Endodermal cell (in vitro differentiated cells): ENCODE measurements at regions not wholly inside any gene's neighbourhood (a gene's known extent, or its start where the extent isn't known, plus 50 kb on each side); places are given as distances from the start of the nearest gene placed in this dataset.

Experiments
- DNase-seq: peaks from one replicate; pipeline ENCODE4 v3.0.0-alpha.2; 2017
- H3K27ac ChIP-seq: 2 replicates; pipeline ENCODE4 v1.5.1; 2013; ENCODE audit warnings: mild to moderate bottlenecking, low read depth, low read length, moderate library complexity
- H3K27me3 ChIP-seq: 2 replicates; pipeline ENCODE4 v1.6.1; 2013; ENCODE audit warnings: mild to moderate bottlenecking, low read length, moderate library complexity; ENCODE audit not compliant: insufficient read depth, control insufficient read depth, poor library complexity, severe bottlenecking
- H3K36me3 ChIP-seq: 2 replicates; pipeline ENCODE4 v1.7.0; 2013; ENCODE audit warnings: mild to moderate bottlenecking, low read length, moderate library complexity; ENCODE audit not compliant: control insufficient read depth, insufficient read depth
- H3K4me1 ChIP-seq: one replicate; pipeline ENCODE4 v1.7.0; 2013; ENCODE audit warnings: low read length; ENCODE audit not compliant: control insufficient read depth, insufficient read depth
- H3K4me3 ChIP-seq: 2 replicates; pipeline ENCODE4 v1.5.1; 2013; ENCODE audit warnings: mild to moderate bottlenecking, low read length, moderate library complexity
- H3K9ac ChIP-seq: 2 replicates; pipeline ENCODE4 v1.6.1; 2013; ENCODE audit warnings: mild to moderate bottlenecking, low read length, moderate library complexity; ENCODE audit not compliant: poor library complexity, severe bottlenecking; ENCODE audit errors: extremely low read depth
- H3K9me3 ChIP-seq: 2 replicates; pipeline ENCODE4 v1.6.1; 2013; ENCODE audit warnings: mild to moderate bottlenecking, low read length, moderate library complexity; ENCODE audit not compliant: control insufficient read depth
- H3K27ac Mint-ChIP-seq: 2 replicates; pipeline ENCODE4 v1.8.0; 2020; ENCODE audit warnings: mixed read lengths
- H3K27me3 Mint-ChIP-seq: 2 replicates; pipeline ENCODE4 v1.8.0; 2021; ENCODE audit warnings: mild to moderate bottlenecking, mixed read lengths; ENCODE audit not compliant: insufficient read depth
- H3K36me3 Mint-ChIP-seq: 2 replicates; pipeline ENCODE4 v1.8.0; 2020; ENCODE audit warnings: low read depth, mixed read lengths
- H3K4me1 Mint-ChIP-seq: 2 replicates; pipeline ENCODE4 v1.8.0; 2020; ENCODE audit warnings: mixed read lengths
- H3K4me3 Mint-ChIP-seq: 2 replicates; pipeline ENCODE4 v1.8.0; 2020; ENCODE audit warnings: mild to moderate bottlenecking, moderate library complexity, mixed read lengths
- H3K9me3 Mint-ChIP-seq: 2 replicates; pipeline ENCODE4 v1.8.0; 2020; ENCODE audit warnings: mild to moderate bottlenecking, mixed read lengths
- CTCF ChIP-seq: fragments of 200-600 bp; sonication (generic); conservative IDR thresholded peaks from 2 replicates; pipeline ENCODE4 v1.5.0; 2021; ENCODE audit warnings: antibody characterized with exemption, mild to moderate bottlenecking
- WGBS, 2 experiments: methylation state at CpG; one replicate each; pipeline versions ENCODE4 v1.1.5 to v1.1.7; 2013; ENCODE audit warnings: missing lambda C conversion rate in 2 of 2, mixed read lengths in 1 of 2; ENCODE audit not compliant: insufficient coverage in 1 of 2, insufficient read length in 1 of 2; 5-methylcytosine and 5-hydroxymethylcytosine counted together

DNA sequence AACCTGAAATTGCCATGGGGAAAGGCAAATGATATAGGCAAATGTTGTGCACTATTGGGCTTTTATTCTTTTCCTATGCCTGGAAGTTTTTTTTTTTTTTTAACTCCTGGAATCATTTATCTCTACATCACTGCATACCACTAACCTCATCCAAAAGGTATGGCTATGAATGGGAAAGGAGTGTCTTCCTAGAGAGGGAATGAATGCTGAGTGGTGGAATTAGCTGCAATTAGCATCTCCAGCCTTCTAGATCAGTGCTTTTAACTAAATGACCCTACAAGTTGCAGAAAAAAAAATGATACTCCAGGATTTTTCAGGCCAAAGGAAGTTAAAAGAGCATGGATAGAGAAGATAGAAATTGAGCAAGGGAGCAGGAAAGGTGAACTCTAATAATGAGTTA, 429.8 kb upstream of the PDZRN3 start:
- H3K27me3 ChIP-seq, result no peaks in the 10 kb centered on the region
- no peaks in the 10 kb centered on the region for H3K4me1 ChIP-seq
- no peak overlapping the region for H3K27ac ChIP-seq
- no peak for TF ChIP-seq CTCF
- H3K4me3 ChIP-seq, result no peak overlapping the region
- H3K27ac Mint-ChIP-seq, result no peak overlapping the region
- H3K9ac ChIP-seq, result no peak overlapping the region
- no peaks in the 10 kb centered on the region for H3K36me3 ChIP-seq
- no peaks in the 10 kb centered on the region for H3K36me3 Mint-ChIP-seq
- no peak overlapping the region for H3K4me3 Mint-ChIP-seq
- H3K27me3 Mint-ChIP-seq, result peaks cover 2% of the 10 kb centered on the region
- H3K9me3 ChIP-seq, result no peaks in the 10 kb centered on the region
- DNase-seq, result no peak
- H3K4me1 Mint-ChIP-seq, result peaks cover 38% of the 10 kb centered on the region
- H3K9me3 Mint-ChIP-seq, result no peaks in the 10 kb centered on the region

DNA sequence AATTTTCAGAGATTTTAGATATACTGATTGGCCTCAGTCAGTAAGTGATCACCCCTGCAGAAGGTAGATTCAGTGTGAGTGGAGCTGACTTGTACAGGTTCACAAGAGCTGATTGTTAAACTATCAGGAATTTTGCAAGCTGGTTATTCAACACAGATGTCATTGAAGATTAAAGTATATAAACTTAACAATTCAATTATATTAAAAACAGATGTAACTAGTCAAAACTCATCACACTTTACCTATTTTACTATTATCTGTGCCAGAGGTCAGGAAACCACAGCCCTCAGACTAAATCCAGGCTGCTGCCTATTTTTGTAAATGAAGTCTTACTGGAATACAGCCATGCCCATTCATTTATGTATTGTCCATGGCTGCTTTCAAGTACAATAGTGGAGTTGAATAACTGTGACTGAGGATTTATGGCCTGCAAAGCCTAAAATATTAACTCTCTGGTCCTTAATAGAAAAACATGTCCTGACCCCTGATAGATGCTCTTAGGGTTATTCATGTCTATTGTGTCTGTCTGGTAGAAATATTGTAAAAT, 429.3 kb upstream of the PDZRN3 start:
- Mint-ChIP-seq H3K36me3 (no peaks in the 10 kb centered on the region), H3K9me3 (no peaks in the 10 kb centered on the region), H3K27ac (no peak overlapping the region), H3K27me3 (peaks cover 1% of the 10 kb centered on the region), H3K4me1 (peaks cover 34% of the 10 kb centered on the region), H3K4me3 (no peak overlapping the region)
- no peaks in the 10 kb centered on the region for H3K36me3 ChIP-seq
- TF ChIP-seq CTCF, result no peak
- H3K9ac ChIP-seq, result no peak overlapping the region
- H3K4me3 ChIP-seq, result no peak overlapping the region
- no peak overlapping the region for H3K27ac ChIP-seq
- H3K27me3 ChIP-seq, result no peaks in the 10 kb centered on the region
- DNase-seq, result no peak
- no peaks in the 10 kb centered on the region for H3K4me1 ChIP-seq
- H3K9me3 ChIP-seq, result no peaks in the 10 kb centered on the region

DNA sequence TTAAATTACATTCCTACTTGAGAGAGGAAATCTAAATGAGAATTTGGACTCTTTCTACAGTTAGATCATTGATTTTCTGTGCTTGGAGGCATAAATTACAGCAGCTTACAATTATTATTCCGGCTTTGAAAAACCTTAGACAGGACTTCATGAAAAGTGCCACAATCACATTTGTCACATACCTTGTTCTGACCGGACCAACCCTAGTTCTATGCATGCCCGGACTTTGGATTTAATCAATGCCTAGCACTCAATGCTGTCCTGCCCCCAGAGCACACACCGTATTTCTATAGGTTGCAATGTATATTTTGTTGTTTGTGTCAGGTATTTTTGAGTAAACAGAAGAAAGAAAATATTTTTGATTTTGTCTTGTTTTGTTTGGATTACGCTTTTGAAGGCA, 424.7 kb upstream of the PDZRN3 start:
- Histone ChIP-seq H3K9ac (no peak overlapping the region), H3K4me1 (no peaks in the 10 kb centered on the region), H3K27me3 (no peaks in the 10 kb centered on the region), H3K9me3 (no peaks in the 10 kb centered on the region), H3K36me3 (no peaks in the 10 kb centered on the region), H3K4me3 (no peak overlapping the region), H3K27ac (no peak overlapping the region)
- Mint-ChIP-seq H3K4me3 (no peak overlapping the region), H3K27ac (no peak overlapping the region), H3K9me3 (no peaks in the 10 kb centered on the region), H3K27me3 (no peaks in the 10 kb centered on the region), H3K4me1 (peaks cover 6% of the 10 kb centered on the region), H3K36me3 (no peaks in the 10 kb centered on the region)
- DNase-seq, result no peak
- WGBS, 2 experiments, result 95 to 96% methylated on average over 3 to 5 of the region's 5 CpGs
- no peak for TF ChIP-seq CTCF
